Activated CD4-positive, alpha-beta T cell treated with anti-CD3 and anti-CD28 coated beads for 24 hours (primary cell): ENCODE measurements at regions not wholly inside any gene's neighbourhood (a gene's known extent, or its start where the extent isn't known, plus 50 kb on each side); places are given as distances from the start of the nearest gene placed in this dataset.

Experiments
- DNase-seq, 2 donors: peaks; one replicate each; pipeline ENCODE4 v3.0.0-alpha.2; 2020; ENCODE audit warnings: low read depth in 2 of 2

GRCh38 chr2:510839-511238, 166.4 kb downstream of the TMEM18 start:
- DNase-seq = no peak

GRCh38 chr2:509888-510287, 167.3 kb downstream of the TMEM18 start:
- no peak for DNase-seq

GRCh38 chr2:508121-508520, 169.1 kb downstream of the TMEM18 start:
- DNase-seq = no peak

- DNase-seq = no peak
These were observed 170.3 kb downstream of the TMEM18 start for GRCh38 chr2:506866-507265.

- DNase-seq = no peak
These were observed 170.8 kb downstream of the TMEM18 start for GRCh38 chr2:506451-506850.

GRCh38 chr2:505941-506340, 171.3 kb downstream of the TMEM18 start:
- DNase-seq = no peak

GRCh38 chr2:503288-503999, 173.8 kb downstream of the TMEM18 start:
- DNase-seq = no peak

- no peak for DNase-seq
These were observed 174.4 kb downstream of the TMEM18 start for GRCh38 chr2:502831-503230.

GRCh38 chr2:501667-502066, 175.5 kb downstream of the TMEM18 start:
- DNase-seq = no peak

GRCh38 chr2:501130-501529, 176.1 kb downstream of the TMEM18 start:
- no peak for DNase-seq

- DNase-seq = no peak
These were observed 177.5 kb downstream of the TMEM18 start for GRCh38 chr2:499726-500125.

GRCh38 chr2:498493-499178, 178.6 kb downstream of the TMEM18 start:
- no peak for DNase-seq

GRCh38 chr2:497770-498492, 179.3 kb downstream of the TMEM18 start:
- DNase-seq = no peak

GRCh38 chr2:496729-497128, 180.5 kb downstream of the TMEM18 start:
- DNase-seq = no peak

- no peak for DNase-seq
These were observed 181.4 kb downstream of the TMEM18 start for GRCh38 chr2:495745-496275.

- DNase-seq = no peak
These were observed 182.4 kb downstream of the TMEM18 start for GRCh38 chr2:494853-495252.

GRCh38 chr2:493228-493627, 184.0 kb downstream of the TMEM18 start:
- DNase-seq = no peak

GRCh38 chr2:492178-492577, 185.0 kb downstream of the TMEM18 start:
- DNase-seq = no peak

- no peak for DNase-seq
These were observed 187.4 kb downstream of the TMEM18 start for GRCh38 chr2:489838-490237.

- DNase-seq = no peak
These were observed 188.1 kb downstream of the TMEM18 start for GRCh38 chr2:489084-489483.

- DNase-seq = no peak
These were observed 189.8 kb downstream of the TMEM18 start for GRCh38 chr2:487186-488079.

GRCh38 chr2:486371-486770, 190.8 kb downstream of the TMEM18 start:
- no peak for DNase-seq
